Vagina (tissue), 2 donors: ENCODE measurements at regions not wholly inside any gene's neighbourhood (a gene's known extent, or its start where the extent isn't known, plus 50 kb on each side); places are given as distances from the start of the nearest gene placed in this dataset.

Experiments used
- DNase-seq, 2 donors: peaks; one replicate each; pipeline ENCODE4 v3.0.0-alpha.2; 2017; ENCODE audit errors: extremely low spot score in 2 of 2
- H3K27ac ChIP-seq: fragments of 200-600 bp; sonication (generic); one replicate; pipeline ENCODE4 v1.5.1; 2019
- H3K27me3 ChIP-seq: fragments of 200-600 bp; sonication (generic); one replicate; pipeline ENCODE4 v1.5.1; 2019
- H3K36me3 ChIP-seq, 2 donors: fragments of 200-600 bp; sonication (generic); one replicate each; pipeline ENCODE4 v1.5.1; 2017 to 2019
- H3K4me1 ChIP-seq: fragments of 200-600 bp; sonication (generic); one replicate; pipeline ENCODE4 v1.5.1; 2019
- H3K4me3 ChIP-seq, 2 donors: fragments of 200-600 bp; sonication (generic); 1 replicate in 1 of 2; 2 replicates in 1 of 2; pipeline ENCODE4 v1.5.1; 2016 to 2019
- H3K9me3 ChIP-seq: fragments of 200-600 bp; sonication (generic); one replicate; pipeline ENCODE4 v1.5.1; 2019
- POLR2A ChIP-seq, 2 donors: fragments of 450-650 bp; IDR thresholded peaks; one replicate each; pipeline ENCODE4 v1.6.1; 2017; ENCODE audit warnings: antibody characterized with exemption in 2 of 2, mild to moderate bottlenecking in 2 of 2, moderate library complexity in 2 of 2
- POLR2AphosphoS5 ChIP-seq, 2 donors: sonication (generic); formaldehyde crosslinking; IDR thresholded peaks; one replicate each; pipeline ENCODE4 v1.9.0; 2017; ENCODE audit warnings: antibody characterized with exemption in 2 of 2, mild to moderate bottlenecking in 2 of 2, low read depth in 1 of 2; ENCODE audit not compliant: insufficient read depth in 1 of 2
- intact Hi-C: fragments of 100-400 bp; cut with DNase I; formaldehyde crosslinking; loops from one replicate; pipeline ENCODE4 v1.15.1; 2023
- TF ChIP-seq, protein P1 (sequence below), 3 experiments: fragments of 450-650 bp in 2 of 3; fragments of 200-600 bp in 1 of 3; sonication (generic) in 1 of 3; IDR thresholded peaks; one replicate each; pipeline ENCODE4 v1.5.1; 2017 to 2019; ENCODE audit warnings: antibody characterized with exemption in 3 of 3, mild to moderate bottlenecking in 2 of 3, moderate library complexity in 2 of 3

GRCh38 chr11:36791957-36792356 lies 193.9 kb upstream of the RAG2 start:
- no peaks in the 10 kb centered on the region for H3K9me3 ChIP-seq
- H3K27ac ChIP-seq = no peak overlapping the region
- no peak for DNase-seq
- no peaks in the 10 kb centered on the region for H3K4me1 ChIP-seq
- no peak overlapping the region for H3K4me3 ChIP-seq
- H3K27me3 ChIP-seq = no peaks in the 10 kb centered on the region
- TF ChIP-seq POLR2AphosphoS5 (IDR thresholded peaks at IDR 0.05; ENCODE audit: insufficient read depth in 1 of 2, low read depth in 1 of 2) (no peak), POLR2A (IDR thresholded peaks at IDR 0.05) (no peak)
- TF ChIP-seq, protein P1, sequence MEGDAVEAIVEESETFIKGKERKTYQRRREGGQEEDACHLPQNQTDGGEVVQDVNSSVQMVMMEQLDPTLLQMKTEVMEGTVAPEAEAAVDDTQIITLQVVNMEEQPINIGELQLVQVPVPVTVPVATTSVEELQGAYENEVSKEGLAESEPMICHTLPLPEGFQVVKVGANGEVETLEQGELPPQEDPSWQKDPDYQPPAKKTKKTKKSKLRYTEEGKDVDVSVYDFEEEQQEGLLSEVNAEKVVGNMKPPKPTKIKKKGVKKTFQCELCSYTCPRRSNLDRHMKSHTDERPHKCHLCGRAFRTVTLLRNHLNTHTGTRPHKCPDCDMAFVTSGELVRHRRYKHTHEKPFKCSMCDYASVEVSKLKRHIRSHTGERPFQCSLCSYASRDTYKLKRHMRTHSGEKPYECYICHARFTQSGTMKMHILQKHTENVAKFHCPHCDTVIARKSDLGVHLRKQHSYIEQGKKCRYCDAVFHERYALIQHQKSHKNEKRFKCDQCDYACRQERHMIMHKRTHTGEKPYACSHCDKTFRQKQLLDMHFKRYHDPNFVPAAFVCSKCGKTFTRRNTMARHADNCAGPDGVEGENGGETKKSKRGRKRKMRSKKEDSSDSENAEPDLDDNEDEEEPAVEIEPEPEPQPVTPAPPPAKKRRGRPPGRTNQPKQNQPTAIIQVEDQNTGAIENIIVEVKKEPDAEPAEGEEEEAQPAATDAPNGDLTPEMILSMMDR (IDR thresholded peaks at IDR 0.05) = no peak
- intact Hi-C loops = no loop called here
- no peaks in the 10 kb centered on the region for H3K36me3 ChIP-seq

DNA sequence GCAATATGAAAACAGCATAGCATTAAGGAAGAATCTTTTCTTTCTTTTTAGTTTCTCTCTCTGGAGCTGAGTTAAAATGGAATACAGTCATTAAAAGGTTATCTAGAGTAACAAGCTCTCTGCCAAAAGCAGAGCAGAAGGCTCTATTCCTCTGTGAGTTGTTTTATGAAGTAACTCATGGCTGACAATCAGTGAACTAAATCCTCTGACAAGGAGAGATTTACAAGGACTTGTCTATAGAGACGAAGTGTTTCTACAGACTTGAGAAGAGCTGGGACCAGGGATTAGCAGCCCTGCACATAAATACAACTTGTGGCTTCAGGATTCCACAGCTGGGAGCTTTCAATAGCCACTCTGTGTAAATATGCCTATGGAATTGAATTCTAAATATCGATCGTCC lies 192.5 kb upstream of the RAG2 start:
- Histone ChIP-seq H3K9me3 (no peaks in the 10 kb centered on the region), H3K27me3 (no peaks in the 10 kb centered on the region), H3K27ac (no peak overlapping the region), H3K4me1 (no peaks in the 10 kb centered on the region), H3K4me3 (no peak overlapping the region), H3K36me3 (no peaks in the 10 kb centered on the region)
- TF ChIP-seq POLR2A (IDR thresholded peaks at IDR 0.05) = no peak
- intact Hi-C loops = no loop called here
- DNase-seq = no peak

DNA sequence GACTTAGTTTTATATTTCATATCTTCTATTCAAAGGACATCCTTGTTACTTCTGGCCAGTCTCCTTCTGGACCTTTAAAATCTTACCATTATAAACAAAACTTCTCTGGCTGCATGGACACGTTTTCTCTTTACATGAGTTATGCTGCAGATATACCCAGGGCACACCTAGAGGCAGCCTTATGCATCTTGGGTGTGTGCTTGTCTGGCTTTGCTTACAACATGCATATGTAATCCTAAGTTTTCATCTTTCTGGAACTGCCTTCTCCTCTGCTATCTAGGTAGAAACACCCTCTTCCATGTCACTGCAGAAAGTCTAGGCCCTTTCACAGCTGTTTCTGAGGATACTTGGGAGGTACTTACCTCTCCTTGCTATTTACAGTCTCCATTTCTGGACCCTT lies 185.8 kb upstream of the RAG2 start:
- DNase-seq = no peak
- Histone ChIP-seq H3K4me1 (no peaks in the 10 kb centered on the region), H3K4me3 (no peak overlapping the region), H3K27ac (no peak overlapping the region), H3K27me3 (no peaks in the 10 kb centered on the region), H3K36me3 (no peaks in the 10 kb centered on the region), H3K9me3 (no peaks in the 10 kb centered on the region)
- intact Hi-C loops = no loop called here
- TF ChIP-seq, protein P1 (IDR thresholded peaks at IDR 0.05) = no peak
- no peak for TF ChIP-seq POLR2AphosphoS5 (IDR thresholded peaks at IDR 0.05; ENCODE audit: insufficient read depth in 1 of 2, low read depth in 1 of 2)
- TF ChIP-seq POLR2A (IDR thresholded peaks at IDR 0.05) = no peak

DNA sequence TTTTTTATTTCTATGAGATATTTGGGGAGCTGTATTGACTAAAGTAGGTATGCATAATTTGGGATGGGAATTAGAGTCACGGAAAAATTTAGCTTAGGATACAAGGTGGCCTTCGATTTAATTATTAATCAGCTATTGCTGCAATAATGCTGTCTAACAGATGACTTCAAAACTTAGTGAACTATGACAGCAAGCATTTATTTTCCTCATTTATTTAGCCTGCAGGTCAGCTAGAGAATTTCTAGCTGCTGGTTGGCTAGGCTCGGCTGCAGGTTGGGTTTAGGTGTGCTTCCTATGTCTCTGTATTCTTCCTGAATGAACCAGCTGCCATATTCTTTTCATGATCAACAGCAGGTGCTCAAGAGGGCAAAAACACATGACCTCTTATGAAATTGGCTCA lies 181.8 kb upstream of the RAG2 start:
- no peak overlapping the region for H3K4me3 ChIP-seq
- no peaks in the 10 kb centered on the region for H3K27me3 ChIP-seq
- DNase-seq = no peak
- no peaks in the 10 kb centered on the region for H3K9me3 ChIP-seq
- TF ChIP-seq, protein P1 (IDR thresholded peaks at IDR 0.05) = no peak
- TF ChIP-seq POLR2AphosphoS5 (IDR thresholded peaks at IDR 0.05; ENCODE audit: insufficient read depth in 1 of 2, low read depth in 1 of 2) = no peak
- no peaks in the 10 kb centered on the region for H3K36me3 ChIP-seq
- intact Hi-C loops = no loop called here
- H3K27ac ChIP-seq = no peak overlapping the region
- H3K4me1 ChIP-seq = no peaks in the 10 kb centered on the region

DNA sequence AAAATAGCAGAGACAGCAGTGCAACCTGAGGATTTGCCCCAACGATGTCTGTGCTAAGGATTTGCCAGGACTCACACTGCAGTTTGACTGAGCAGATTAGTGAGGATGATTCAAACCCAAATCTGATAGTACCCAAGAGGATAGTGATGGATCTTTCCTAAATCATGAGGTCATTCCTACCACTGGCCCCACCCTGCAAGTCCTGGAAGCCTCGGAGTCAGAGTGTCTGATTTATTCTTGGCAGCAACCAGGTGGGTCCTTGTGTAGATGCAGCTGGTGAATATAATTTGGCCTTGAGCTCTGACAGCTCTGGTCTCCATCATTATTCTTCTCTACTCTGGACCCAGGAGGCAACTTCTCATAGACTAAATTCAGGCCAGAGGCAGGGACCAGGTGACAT lies 179.3 kb upstream of the RAG2 start:
- Histone ChIP-seq H3K9me3 (no peaks in the 10 kb centered on the region), H3K27me3 (no peaks in the 10 kb centered on the region), H3K4me1 (no peaks in the 10 kb centered on the region), H3K4me3 (no peak overlapping the region), H3K27ac (no peak overlapping the region), H3K36me3 (no peaks in the 10 kb centered on the region)
- DNase-seq = no peak
- intact Hi-C loops = no loop called here
- TF ChIP-seq, protein P1 (IDR thresholded peaks at IDR 0.05) = no peak

- Histone ChIP-seq H3K36me3 (no peaks in the 10 kb centered on the region), H3K27me3 (no peaks in the 10 kb centered on the region), H3K27ac (no peak overlapping the region), H3K4me3 (no peak overlapping the region), H3K9me3 (no peaks in the 10 kb centered on the region), H3K4me1 (no peaks in the 10 kb centered on the region)
- intact Hi-C loops = no loop called here
- no peak for DNase-seq
- TF ChIP-seq, protein P1 (IDR thresholded peaks at IDR 0.05) = no peak
- TF ChIP-seq POLR2AphosphoS5 (IDR thresholded peaks at IDR 0.05; ENCODE audit: insufficient read depth in 1 of 2, low read depth in 1 of 2) (no peak), POLR2A (IDR thresholded peaks at IDR 0.05) (no peak)
Observed at GRCh38 chr11:36775756-36776155, 177.7 kb upstream of the RAG2 start.
